ENCODE measurements at regions not wholly inside any gene's neighbourhood (a gene's known extent, or its start where the extent isn't known, plus 50 kb on each side); places are given as distances from the start of the nearest gene placed in this dataset.

DNA sequence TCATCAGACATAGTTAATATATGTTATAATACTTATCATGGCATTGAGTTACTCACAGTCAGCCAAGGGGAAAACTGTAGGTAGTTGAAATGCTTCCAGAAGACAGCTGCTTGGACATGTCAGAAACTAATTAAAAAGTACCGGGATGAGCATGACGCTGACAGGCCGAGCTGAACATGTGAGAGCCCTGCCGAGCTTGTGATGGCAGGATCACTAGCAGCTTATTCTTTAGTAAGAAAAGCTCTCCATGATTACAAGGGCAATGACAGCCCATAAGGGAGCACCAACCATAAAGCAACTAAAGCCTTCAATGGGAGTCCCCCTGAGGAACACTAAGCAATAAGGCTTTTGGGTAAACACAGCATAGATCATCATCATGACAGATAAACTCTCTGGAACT lies 435.6 kb downstream of the TLL1 start:
- H3K36me3 ChIP-seq (replicated peaks; ENCODE audit: insufficient read depth, low read depth): no peaks in the 10 kb centered on the region
- no peaks in the 10 kb centered on the region for H3K4me1 ChIP-seq (ENCODE audit: insufficient read depth)
- no peaks in the 10 kb centered on the region for H4K20me1 ChIP-seq (ENCODE audit: insufficient read depth, poor library complexity, severe bottlenecking)
- WGBS (ENCODE audit: low lambda C conversion rate, missing lambda C conversion rate): 94% methylated on average over 4 of the region's 4 CpGs
- H2AFZ ChIP-seq: no peak overlapping the region
- no peak for TF ChIP-seq EZH2phosphoT487 (IDR thresholded peaks at IDR 0.05; ENCODE audit: low read depth, severe bottlenecking, unreplicated experiment)
- no peak for TF ChIP-seq EZH2 (IDR thresholded peaks at IDR 0.05; ENCODE audit: borderline replicate concordance)
- TF ChIP-seq, protein P1, sequence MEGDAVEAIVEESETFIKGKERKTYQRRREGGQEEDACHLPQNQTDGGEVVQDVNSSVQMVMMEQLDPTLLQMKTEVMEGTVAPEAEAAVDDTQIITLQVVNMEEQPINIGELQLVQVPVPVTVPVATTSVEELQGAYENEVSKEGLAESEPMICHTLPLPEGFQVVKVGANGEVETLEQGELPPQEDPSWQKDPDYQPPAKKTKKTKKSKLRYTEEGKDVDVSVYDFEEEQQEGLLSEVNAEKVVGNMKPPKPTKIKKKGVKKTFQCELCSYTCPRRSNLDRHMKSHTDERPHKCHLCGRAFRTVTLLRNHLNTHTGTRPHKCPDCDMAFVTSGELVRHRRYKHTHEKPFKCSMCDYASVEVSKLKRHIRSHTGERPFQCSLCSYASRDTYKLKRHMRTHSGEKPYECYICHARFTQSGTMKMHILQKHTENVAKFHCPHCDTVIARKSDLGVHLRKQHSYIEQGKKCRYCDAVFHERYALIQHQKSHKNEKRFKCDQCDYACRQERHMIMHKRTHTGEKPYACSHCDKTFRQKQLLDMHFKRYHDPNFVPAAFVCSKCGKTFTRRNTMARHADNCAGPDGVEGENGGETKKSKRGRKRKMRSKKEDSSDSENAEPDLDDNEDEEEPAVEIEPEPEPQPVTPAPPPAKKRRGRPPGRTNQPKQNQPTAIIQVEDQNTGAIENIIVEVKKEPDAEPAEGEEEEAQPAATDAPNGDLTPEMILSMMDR (IDR thresholded peaks at IDR 0.05; ENCODE audit: poor library complexity): no peak
- H3K79me2 ChIP-seq: no peaks in the 10 kb centered on the region
- H3K27me3 ChIP-seq: no peaks in the 10 kb centered on the region
- no peak overlapping the region for H3K4me2 ChIP-seq
- no peaks in the 10 kb centered on the region for H3K9me3 ChIP-seq (ENCODE audit: low read depth)
- H3K4me3 ChIP-seq: no peak overlapping the region
- no peaks in the 10 kb centered on the region for H3K9me2 ChIP-seq (replicated peaks; ENCODE audit: insufficient read depth)
- no peak overlapping the region for H3K27ac ChIP-seq
- DNase-seq (ENCODE audit: low spot score): no peak

DNA sequence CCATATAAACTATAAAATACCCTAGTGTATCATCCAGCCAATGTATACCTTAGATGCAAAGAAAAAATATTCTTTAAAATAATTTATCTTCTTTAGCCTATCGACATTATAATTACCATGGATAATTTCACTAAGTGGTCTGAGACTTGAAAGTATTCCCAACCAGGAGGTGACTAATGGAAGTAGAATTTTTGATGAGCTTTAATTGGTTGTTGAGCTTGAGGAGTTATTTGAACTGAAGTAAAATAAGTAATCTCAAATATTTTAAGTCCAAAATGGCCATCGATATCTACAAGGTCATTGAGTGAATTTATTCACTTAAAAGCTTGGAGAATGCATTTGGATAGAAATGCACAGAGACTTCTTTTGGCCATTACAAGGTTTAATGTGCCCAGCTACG lies 436.2 kb downstream of the TLL1 start:
- H3K4me2 ChIP-seq: no peak overlapping the region
- 86% methylated on average over 3 of the region's 3 CpGs for WGBS (ENCODE audit: low lambda C conversion rate, missing lambda C conversion rate)
- no peaks in the 10 kb centered on the region for H3K27me3 ChIP-seq
- no peak overlapping the region for H3K4me3 ChIP-seq
- no peaks in the 10 kb centered on the region for H3K79me2 ChIP-seq
- no peaks in the 10 kb centered on the region for H3K9me2 ChIP-seq (replicated peaks; ENCODE audit: insufficient read depth)
- H3K9me3 ChIP-seq (ENCODE audit: low read depth): no peaks in the 10 kb centered on the region
- H3K27ac ChIP-seq: no peak overlapping the region
- DNase-seq (ENCODE audit: low spot score): no peak
- no peaks in the 10 kb centered on the region for H3K4me1 ChIP-seq (ENCODE audit: insufficient read depth)
- H4K20me1 ChIP-seq (ENCODE audit: insufficient read depth, poor library complexity, severe bottlenecking): no peaks in the 10 kb centered on the region
- no peak for TF ChIP-seq EZH2phosphoT487 (IDR thresholded peaks at IDR 0.05; ENCODE audit: low read depth, severe bottlenecking, unreplicated experiment)
- TF ChIP-seq EZH2 (IDR thresholded peaks at IDR 0.05; ENCODE audit: borderline replicate concordance): no peak
- TF ChIP-seq, protein P1 (IDR thresholded peaks at IDR 0.05; ENCODE audit: poor library complexity): no peak
- H3K36me3 ChIP-seq (replicated peaks; ENCODE audit: insufficient read depth, low read depth): no peaks in the 10 kb centered on the region
- no peak overlapping the region for H2AFZ ChIP-seq

DNA sequence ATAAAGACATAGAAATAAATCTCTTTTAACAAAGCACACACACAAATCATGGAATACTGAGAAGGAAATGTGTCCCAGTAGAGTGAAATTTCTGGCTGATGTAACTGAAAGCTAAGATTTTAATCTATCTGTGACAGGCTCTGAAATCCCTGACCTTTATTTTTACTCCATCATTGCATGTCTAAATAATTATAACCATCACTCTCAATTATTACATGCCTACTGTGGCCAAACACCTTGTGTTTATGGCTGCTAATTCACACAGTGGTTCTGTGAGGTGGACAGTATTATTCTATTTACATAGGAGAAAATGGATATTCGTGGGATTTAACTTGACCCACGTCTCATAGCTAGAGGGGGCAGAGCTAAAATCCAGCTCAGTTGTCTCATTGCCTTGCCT lies 438.1 kb downstream of the TLL1 start:
- H3K36me3 ChIP-seq (replicated peaks; ENCODE audit: insufficient read depth, low read depth): no peaks in the 10 kb centered on the region
- 59% methylated on average over 2 of the region's 2 CpGs for WGBS (ENCODE audit: low lambda C conversion rate, missing lambda C conversion rate)
- no peak overlapping the region for H2AFZ ChIP-seq

More for the DNA sequence above, 438.1 kb downstream of the TLL1 start:
- no peak for TF ChIP-seq EZH2phosphoT487 (IDR thresholded peaks at IDR 0.05; ENCODE audit: low read depth, severe bottlenecking, unreplicated experiment)
- no peak for TF ChIP-seq EZH2 (IDR thresholded peaks at IDR 0.05; ENCODE audit: borderline replicate concordance)
- TF ChIP-seq, protein P1 (IDR thresholded peaks at IDR 0.05; ENCODE audit: poor library complexity): no peak
- H3K27ac ChIP-seq: no peak overlapping the region
- no peak overlapping the region for H3K4me2 ChIP-seq
- H3K4me3 ChIP-seq: no peak overlapping the region
- H4K20me1 ChIP-seq (ENCODE audit: insufficient read depth, poor library complexity, severe bottlenecking): no peaks in the 10 kb centered on the region
- no peaks in the 10 kb centered on the region for H3K79me2 ChIP-seq
- no peaks in the 10 kb centered on the region for H3K4me1 ChIP-seq (ENCODE audit: insufficient read depth)
- H3K9me3 ChIP-seq (ENCODE audit: low read depth): no peaks in the 10 kb centered on the region
- no peak for DNase-seq (ENCODE audit: low spot score)
- H3K9me2 ChIP-seq (replicated peaks; ENCODE audit: insufficient read depth): no peaks in the 10 kb centered on the region
- H3K27me3 ChIP-seq: no peaks in the 10 kb centered on the region
